Posterior vena cava (tissue), 2 donors: ENCODE measurements at regions not wholly inside any gene's neighbourhood (a gene's known extent, or its start where the extent isn't known, plus 50 kb on each side); places are given as distances from the start of the nearest gene placed in this dataset.

Source experiments
- DNase-seq: peaks from one replicate; pipeline ENCODE4 v3.0.0-alpha.2; 2020; ENCODE audit warnings: low spot score
- intact Hi-C, 2 donors: fragments of 100-400 bp; cut with DNase I; formaldehyde crosslinking; loops; one replicate each; pipeline versions ENCODE4 v1.14.1 to v1.14.2; 2022 to 2023
- donor health status: DM: yes; HTN: yes; CAD: no.
- donor health status: DM: yes; HTN: yes; CAD: no.

GRCh38 chr1:229098361-229098760, 172.6 kb upstream of the RAB4A start:
- no peak for DNase-seq
- intact Hi-C loops, result loop anchor here in 1 of 2 donors (10.0 kb wide), 1 partner anchor 94 kb away; no protein-coding TSS in a partner anchor

GRCh38 chr1:229098903-229099578, 171.9 kb upstream of the RAB4A start:
- DNase-seq, result no peak
- intact Hi-C loops, result loop anchor here in 1 of 2 donors (10.0 kb wide), 1 partner anchor 94 kb away; no protein-coding TSS in a partner anchor

GRCh38 chr1:229101011-229101871, 169.7 kb upstream of the RAB4A start:
- intact Hi-C loops, result no loop called here
- no peak for DNase-seq

GRCh38 chr1:229102741-229103391, 168.0 kb upstream of the RAB4A start:
- intact Hi-C loops, result no loop called here
- DNase-seq, result no peak

GRCh38 chr1:229104654-229105053, 166.3 kb upstream of the RAB4A start:
- no peak for DNase-seq
- intact Hi-C loops, result no loop called here

- no peak for DNase-seq
- intact Hi-C loops, result no loop called here
Measured at GRCh38 chr1:229105109-229105508, 165.8 kb upstream of the RAB4A start.

GRCh38 chr1:229105822-229106525, 164.9 kb upstream of the RAB4A start:
- no peak for DNase-seq
- intact Hi-C loops, result no loop called here

- DNase-seq, result no peak
- intact Hi-C loops, result no loop called here
Measured at GRCh38 chr1:229106526-229107125, 164.3 kb upstream of the RAB4A start.

GRCh38 chr1:229107304-229107815, 163.6 kb upstream of the RAB4A start:
- no peak for DNase-seq
- intact Hi-C loops, result no loop called here

- no peak for DNase-seq
Measured at GRCh38 chr1:229107972-229108371, 162.9 kb upstream of the RAB4A start.

GRCh38 chr1:229108598-229109201, 162.2 kb upstream of the RAB4A start:
- DNase-seq, result no peak
- intact Hi-C loops, result no loop called here

More at GRCh38 chr1:229107972-229108371, 162.9 kb upstream of the RAB4A start:
- intact Hi-C loops, result no loop called here

GRCh38 chr1:229109320-229109761, 161.6 kb upstream of the RAB4A start:
- DNase-seq, result no peak
- intact Hi-C loops, result no loop called here

- no peak for DNase-seq
- intact Hi-C loops, result no loop called here
Measured at GRCh38 chr1:229110986-229111385, 159.9 kb upstream of the RAB4A start.

GRCh38 chr1:229111703-229112319, 159.1 kb upstream of the RAB4A start:
- intact Hi-C loops, result no loop called here
- DNase-seq, result no peak

- DNase-seq, result no peak
- intact Hi-C loops, result no loop called here
Measured at GRCh38 chr1:229112832-229113548, 157.9 kb upstream of the RAB4A start.

GRCh38 chr1:229114315-229114714, 156.6 kb upstream of the RAB4A start:
- no peak for DNase-seq

GRCh38 chr1:229114850-229115365, 156.0 kb upstream of the RAB4A start:
- intact Hi-C loops, result no loop called here
- no peak for DNase-seq

More at GRCh38 chr1:229114315-229114714, 156.6 kb upstream of the RAB4A start:
- intact Hi-C loops, result no loop called here
